GM23338 (cell line): ENCODE measurements at regions not wholly inside any gene's neighbourhood (a gene's known extent, or its start where the extent isn't known, plus 50 kb on each side); places are given as distances from the start of the nearest gene placed in this dataset.
"Not testable (repeated sequence)": the region's sequence is repeated elsewhere in the genome, so short reads cannot be mapped to it uniquely, and the experiment has no call there.

ENCODE experiments used
- ATAC-seq: fragments of 200-7000 bp; cut with Tn5 transposase; 3 replicates; pipeline ENCODE4 v1.9.1; 2020
- DNase-seq: peaks from one replicate; pipeline ENCODE4 v3.0.0-alpha.2; 2015; ENCODE audit warnings: low spot score
- H2AFZ ChIP-seq: fragments of 200-600 bp; sonication (generic); 2 replicates; pipeline ENCODE4 v1.8.0; 2016; ENCODE audit warnings: antibody characterized with exemption, mild to moderate bottlenecking, moderate library complexity
- H3F3A ChIP-seq: fragments of 200-600 bp; sonication (generic); replicated peaks from 2 replicates; pipeline ENCODE4 v1.8.0; 2017; ENCODE audit warnings: antibody characterized with exemption, mixed run types, low read depth
- H3K27ac ChIP-seq: fragments of 200-600 bp; sonication (generic); 2 replicates; pipeline ENCODE4 v1.6.1; 2016; ENCODE audit warnings: low read depth
- H3K27me3 ChIP-seq: fragments of 200-600 bp; sonication (generic); 2 replicates; pipeline ENCODE4 v1.8.0; 2016; ENCODE audit warnings: mild to moderate bottlenecking, mixed run types, moderate library complexity; ENCODE audit not compliant: insufficient read depth
- H3K36me3 ChIP-seq: fragments of 200-600 bp; sonication (generic); 2 replicates; pipeline ENCODE4 v1.8.0; 2016; ENCODE audit warnings: mild to moderate bottlenecking; ENCODE audit not compliant: insufficient read depth
- H3K4me1 ChIP-seq: fragments of 200-600 bp; sonication (generic); 2 replicates; pipeline ENCODE4 v1.8.0; 2016; ENCODE audit warnings: mild to moderate bottlenecking, moderate library complexity; ENCODE audit not compliant: insufficient read depth
- H3K4me2 ChIP-seq: fragments of 200-600 bp; sonication (generic); 2 replicates; pipeline ENCODE4 v1.7.1; 2017; ENCODE audit warnings: mixed run types
- H3K4me3 ChIP-seq: fragments of 200-600 bp; sonication (generic); 2 replicates; pipeline ENCODE4 v1.6.1; 2016; ENCODE audit warnings: mixed run types
- H3K79me2 ChIP-seq: fragments of 200-600 bp; sonication (generic); replicated peaks from 2 replicates; pipeline ENCODE4 v1.8.0; 2017; ENCODE audit warnings: mild to moderate bottlenecking; ENCODE audit not compliant: insufficient read depth
- H3K9me2 ChIP-seq: fragments of 200-600 bp; sonication (generic); 2 replicates; pipeline ENCODE4 v1.8.0; 2017; ENCODE audit not compliant: insufficient read depth
- H4K20me1 ChIP-seq: fragments of 200-600 bp; sonication (generic); replicated peaks from 2 replicates; pipeline ENCODE4 v1.8.0; 2017; ENCODE audit warnings: mild to moderate bottlenecking; ENCODE audit not compliant: insufficient read depth
- H3K27ac Mint-ChIP-seq: 2 replicates; pipeline ENCODE4 v1.8.0; 2020; ENCODE audit warnings: inconsistent platforms, mild to moderate bottlenecking, moderate library complexity, mixed read lengths
- H3K27me3 Mint-ChIP-seq: 3 replicates; pipeline ENCODE4 v1.8.0; 2022; ENCODE audit warnings: low read depth, mild to moderate bottlenecking, moderate library complexity, mixed read lengths, inconsistent platforms; ENCODE audit not compliant: insufficient read depth, poor library complexity
- H3K36me3 Mint-ChIP-seq: 3 replicates; pipeline ENCODE4 v1.8.0; 2021; ENCODE audit warnings: low read depth, mild to moderate bottlenecking, inconsistent platforms, moderate library complexity, mixed read lengths
- H3K4me1 Mint-ChIP-seq: 3 replicates; pipeline ENCODE4 v1.8.0; 2020; ENCODE audit warnings: mild to moderate bottlenecking, inconsistent platforms, mixed read lengths
- H3K4me3 Mint-ChIP-seq: 3 replicates; pipeline ENCODE4 v1.8.0; 2021; ENCODE audit warnings: moderate library complexity, mild to moderate bottlenecking, inconsistent platforms, mixed read lengths
- H3K9me3 Mint-ChIP-seq: 3 replicates; pipeline ENCODE4 v1.8.0; 2020; ENCODE audit warnings: moderate library complexity, mild to moderate bottlenecking, inconsistent platforms, mixed read lengths
- EZH2 ChIP-seq: fragments of 200-600 bp; sonication (generic); IDR thresholded peaks from one replicate; pipeline ENCODE4 v1.8.0; 2017; ENCODE audit warnings: antibody characterized with exemption, mild to moderate bottlenecking, low read depth; ENCODE audit not compliant: unreplicated experiment
- POLR2AphosphoS5 ChIP-seq: IDR thresholded peaks from 2 replicates; pipeline ENCODE4 v1.6.1; 2016; ENCODE audit warnings: antibody characterized with exemption, low read depth
- TF ChIP-seq, protein P1 (sequence below), 2 experiments: fragments of 200-600 bp in 1 of 2; sonication (generic) in 1 of 2; conservative IDR thresholded peaks; 2 replicates each; pipeline versions ENCODE4 v1.5.1 to v1.6.1; 2016 to 2017; ENCODE audit warnings: antibody characterized with exemption in 2 of 2, low read depth in 2 of 2, mild to moderate bottlenecking in 2 of 2, moderate library complexity in 1 of 2

DNA sequence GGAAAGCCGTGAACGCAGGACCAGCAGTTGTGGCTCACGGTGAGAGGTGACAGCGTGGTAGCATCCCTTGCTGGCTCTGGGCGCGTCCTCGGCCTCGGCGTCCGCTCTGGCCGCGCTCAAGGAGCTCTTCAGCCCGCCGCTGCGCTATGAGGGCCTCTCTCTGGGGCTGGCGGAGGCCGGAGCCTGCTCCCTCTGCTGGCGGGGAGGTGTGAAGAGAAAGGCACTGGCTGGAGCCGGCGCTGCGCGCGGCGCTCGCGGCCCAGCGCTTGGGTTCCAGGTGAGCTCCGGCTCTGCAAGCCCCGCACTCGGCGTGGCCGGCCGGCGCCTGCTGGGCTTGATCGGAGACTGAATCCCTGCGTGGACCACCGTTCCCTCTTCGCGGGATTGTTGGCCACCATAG lies 705.6 kb downstream of the SEMA5A start:
- H3K4me1 Mint-ChIP-seq, result no peaks in the 10 kb centered on the region
- H3K4me2 ChIP-seq, result no peak overlapping the region
- peak; percentile 80 for DNase-seq

DNA sequence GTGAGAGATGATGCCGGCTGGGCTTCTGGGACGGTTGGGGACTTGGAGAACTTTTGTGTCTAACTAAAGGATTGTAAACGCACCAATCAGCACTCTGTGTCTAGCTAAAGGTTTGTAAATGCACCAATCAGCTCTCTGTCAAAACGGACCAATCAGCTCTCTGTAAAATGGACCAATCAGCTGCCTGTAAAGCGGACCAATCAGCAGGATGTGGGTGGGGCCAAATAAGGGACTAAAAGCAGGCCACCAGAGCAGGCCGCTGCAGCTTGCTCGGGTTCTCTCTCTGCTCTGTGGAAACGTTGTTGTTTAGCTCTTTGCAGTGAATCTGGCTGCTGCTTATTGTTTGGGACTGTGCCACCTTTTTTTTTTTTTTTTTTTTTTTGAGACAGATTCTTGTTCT lies 705.1 kb downstream of the SEMA5A start:
- H3K27me3 ChIP-seq, H3K36me3 ChIP-seq, H3F3A ChIP-seq, H3K27me3 Mint-ChIP-seq, H3K4me3 ChIP-seq, H4K20me1 ChIP-seq, H3K4me1 Mint-ChIP-seq, H3K4me3 Mint-ChIP-seq, H3K4me1 ChIP-seq, ATAC-seq, DNase-seq, H3K9me2 ChIP-seq, H3K27ac ChIP-seq, H3K79me2 ChIP-seq, H3K27ac Mint-ChIP-seq, H3K4me2 ChIP-seq: not testable (repeated sequence)
- Mint-ChIP-seq H3K9me3 (peaks cover 15% of the 10 kb centered on the region), H3K36me3 (peaks cover 10% of the 10 kb centered on the region)
- peak overlapping the region; percentile 94 for H2AFZ ChIP-seq

More for the DNA sequence above, 705.6 kb downstream of the SEMA5A start:
- Histone ChIP-seq H3K27me3 (no peaks in the 10 kb centered on the region), H3K4me3 (no peak overlapping the region), H4K20me1 (no peaks in the 10 kb centered on the region), H2AFZ (peak overlapping the region; percentile 94), H3K9me2 (0 out of 2 replicates have a peak, but pooled peaks cover 6% of the 10 kb centered on the region), H3K36me3 (no peaks in the 10 kb centered on the region; the same call in 1 of the 2 replicates), H3K4me1 (no peaks in the 10 kb centered on the region), H3K79me2 (no peaks in the 10 kb centered on the region), H3K27ac (no peak overlapping the region), H3F3A (no peaks in the 10 kb centered on the region)
- H3K27me3 Mint-ChIP-seq, result peaks cover 9% of the 10 kb centered on the region
- H3K9me3 Mint-ChIP-seq, result peaks cover 15% of the 10 kb centered on the region
- H3K27ac Mint-ChIP-seq, result no peak overlapping the region
- H3K4me3 Mint-ChIP-seq, result no peak overlapping the region
- ATAC-seq, result peak; percentile 99
- TF ChIP-seq POLR2AphosphoS5, result no peak
- TF ChIP-seq, protein P1, sequence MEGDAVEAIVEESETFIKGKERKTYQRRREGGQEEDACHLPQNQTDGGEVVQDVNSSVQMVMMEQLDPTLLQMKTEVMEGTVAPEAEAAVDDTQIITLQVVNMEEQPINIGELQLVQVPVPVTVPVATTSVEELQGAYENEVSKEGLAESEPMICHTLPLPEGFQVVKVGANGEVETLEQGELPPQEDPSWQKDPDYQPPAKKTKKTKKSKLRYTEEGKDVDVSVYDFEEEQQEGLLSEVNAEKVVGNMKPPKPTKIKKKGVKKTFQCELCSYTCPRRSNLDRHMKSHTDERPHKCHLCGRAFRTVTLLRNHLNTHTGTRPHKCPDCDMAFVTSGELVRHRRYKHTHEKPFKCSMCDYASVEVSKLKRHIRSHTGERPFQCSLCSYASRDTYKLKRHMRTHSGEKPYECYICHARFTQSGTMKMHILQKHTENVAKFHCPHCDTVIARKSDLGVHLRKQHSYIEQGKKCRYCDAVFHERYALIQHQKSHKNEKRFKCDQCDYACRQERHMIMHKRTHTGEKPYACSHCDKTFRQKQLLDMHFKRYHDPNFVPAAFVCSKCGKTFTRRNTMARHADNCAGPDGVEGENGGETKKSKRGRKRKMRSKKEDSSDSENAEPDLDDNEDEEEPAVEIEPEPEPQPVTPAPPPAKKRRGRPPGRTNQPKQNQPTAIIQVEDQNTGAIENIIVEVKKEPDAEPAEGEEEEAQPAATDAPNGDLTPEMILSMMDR (conservative IDR thresholded peaks at IDR 0.05; ENCODE audit: low read depth in 2 of 2), result peak; percentile 51 to 74
- H3K36me3 Mint-ChIP-seq, result peaks cover 10% of the 10 kb centered on the region

DNA sequence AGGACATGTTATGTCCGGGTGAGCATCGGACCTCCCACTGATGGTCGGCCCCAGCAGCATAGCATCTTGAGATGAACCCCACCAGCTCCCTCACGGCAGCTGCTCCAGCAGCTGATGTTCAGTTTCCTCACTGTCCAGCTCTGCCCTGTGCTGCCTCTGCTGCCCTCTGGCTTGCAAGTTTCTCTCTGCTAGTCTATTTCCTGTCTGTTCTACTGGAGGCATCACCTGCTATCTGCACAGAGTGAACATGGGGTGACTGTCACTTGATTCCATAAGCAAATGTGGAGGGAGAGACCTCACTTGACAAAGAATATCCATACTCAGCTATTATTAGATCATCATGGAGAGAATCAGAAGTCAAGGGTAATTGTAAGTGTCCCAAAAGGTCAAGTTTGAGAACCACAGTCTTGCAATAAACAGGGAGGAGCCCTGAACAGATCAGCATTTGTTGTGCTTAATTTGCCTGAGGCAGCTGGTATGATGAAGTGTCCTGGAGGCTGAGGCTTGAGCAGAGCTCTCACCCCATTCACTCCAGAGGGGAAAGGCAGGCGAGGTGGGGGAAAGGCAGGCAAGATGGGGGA lies 702.8 kb downstream of the SEMA5A start:
- no peak overlapping the region for H3K4me3 Mint-ChIP-seq
- H3K9me3 Mint-ChIP-seq, result peaks cover 15% of the 10 kb centered on the region
- H3K4me1 Mint-ChIP-seq, result peaks cover 3% of the 10 kb centered on the region; the same call in 2 of the 3 replicates
- ATAC-seq (no peak), DNase-seq (no peak)
- no peak overlapping the region for H3K4me3 ChIP-seq
- H3K36me3 Mint-ChIP-seq, result peaks cover 10% of the 10 kb centered on the region
- H3K27ac Mint-ChIP-seq, result no peak overlapping the region
- H3K27me3 Mint-ChIP-seq, result peaks cover 9% of the 10 kb centered on the region
- H3F3A ChIP-seq, result no peaks in the 10 kb centered on the region
- no peaks in the 10 kb centered on the region; the same call in 1 of the 2 replicates for H3K36me3 ChIP-seq
- peaks cover under 1% of the 10 kb centered on the region; the same call in 1 of the 2 replicates for H3K4me1 ChIP-seq
- no peaks in the 10 kb centered on the region for H4K20me1 ChIP-seq
- H2AFZ ChIP-seq, result no peak overlapping the region
- H3K27ac ChIP-seq, result no peak overlapping the region
- TF ChIP-seq, protein P1 (conservative IDR thresholded peaks at IDR 0.05; ENCODE audit: low read depth in 2 of 2), result peak; percentile 30 to 47
- TF ChIP-seq EZH2, result no peak
- no peaks in the 10 kb centered on the region for H3K27me3 ChIP-seq
- H3K4me2 ChIP-seq, result no peak overlapping the region
- no peaks in the 10 kb centered on the region for H3K79me2 ChIP-seq
- 0 out of 2 replicates have a peak, but pooled peaks cover 3% of the 10 kb centered on the region for H3K9me2 ChIP-seq
